HCT116 (cell line): ENCODE measurements at regions not wholly inside any gene's neighbourhood (a gene's known extent, or its start where the extent isn't known, plus 50 kb on each side); places are given as distances from the start of the nearest gene placed in this dataset.

Source experiments
- ATAC-seq: fragments of 200-7000 bp; cut with Tn5 transposase; 2 replicates; pipeline ENCODE4 v1.9.1; 2020; ENCODE audit warnings: mild to moderate bottlenecking, moderate library complexity
- BruUV-seq: library from RNA; stranded (reverse); fragments of 400-500 nt; replicated peaks from 2 replicates; lab custom pipeline; 2021; lab: Mats Ljungman, UMichigan
- CTCF ChIA-PET: fragments of 300-600 bp; sonication (Branson Sonifier 250); formaldehyde crosslinking; loops from one replicate; lab custom pipeline; 2021; ENCODE audit warnings: antibody characterized with exemption; lab: Charles Lee
- POLR2A ChIA-PET: fragments of 300-600, 350-600 bp; sonication (Branson Sonifier 250); formaldehyde crosslinking; loops from one replicate; lab custom pipeline; 2021; ENCODE audit warnings: antibody characterized with exemption; lab: Charles Lee
- RAD21 ChIA-PET, 2 experiments: fragments of 300-600 bp; sonication (Branson Sonifier 250); formaldehyde crosslinking; loops; one replicate each; lab custom pipeline; 2023; ENCODE audit warnings: low total read pairs in 2 of 2; ENCODE audit not compliant: uncharacterized antibody in 2 of 2, unreplicated experiment in 2 of 2, low non-redundant PET in 1 of 2; lab: Charles Lee
- DNase-seq: peaks from one replicate; pipeline ENCODE4 v3.0.0-alpha.2; 2010; ENCODE audit warnings: low read depth, low spot score
- H2AFZ ChIP-seq: fragments of 200-600 bp; shearing (Covaris generic), sonication (generic); 2 replicates; pipeline ENCODE4 v1.6.1; 2017; ENCODE audit warnings: low read depth, mixed run types, mixed read lengths, antibody characterized with exemption, low read length; ENCODE audit not compliant: poor library complexity, severe bottlenecking
- H3K27ac ChIP-seq: 2 replicates; pipeline ENCODE4 v1.5.1; 2012; ENCODE audit warnings: low read depth, low read length
- H3K27me3 ChIP-seq: fragments of 200-600 bp; sonication (generic); 2 replicates; pipeline ENCODE4 v1.6.1; 2016; ENCODE audit warnings: mixed run types, low read length, mixed read lengths; ENCODE audit not compliant: insufficient read depth
- H3K36me3 ChIP-seq, 2 experiments: fragments of 200-500 bp in 1 of 2; fragments of 200-600 bp in 1 of 2; sonication (Bioruptor generic) in 1 of 2; sonication (generic) in 1 of 2; 2 replicates each; pipeline versions ENCODE4 v1.5.1 to v1.6.1; 2014 to 2016; ENCODE audit warnings: low read length in 2 of 2, inconsistent platforms in 1 of 2, mixed read lengths in 1 of 2, mixed run types in 1 of 2; ENCODE audit not compliant: insufficient read depth in 2 of 2, control insufficient read depth in 1 of 2
- H3K4me1 ChIP-seq, 2 experiments: fragments of 200-600 bp in 1 of 2; sonication (generic) in 1 of 2; 2 replicates each; pipeline versions ENCODE4 v1.5.1 to v1.6.1; 2012 to 2017; ENCODE audit warnings: low read length in 2 of 2, inconsistent platforms in 1 of 2, mild to moderate bottlenecking in 1 of 2, mixed read lengths in 1 of 2, mixed run types in 1 of 2, moderate library complexity in 1 of 2; ENCODE audit not compliant: insufficient read depth in 2 of 2, control insufficient read depth in 1 of 2
- H3K4me2 ChIP-seq: fragments of 200-600 bp; sonication (generic); 2 replicates; pipeline ENCODE4 v1.6.1; 2017; ENCODE audit warnings: mixed run types, low read length, mixed read lengths
- H3K4me3 ChIP-seq, 2 experiments: fragments of 200-600 bp in 1 of 2; sonication (generic) in 1 of 2; replicated peaks in 1 of 2; 2 replicates each; pipeline ENCODE4 v1.5.1; 2011 to 2016; ENCODE audit warnings: low read length in 2 of 2, control low read depth in 1 of 2, low read depth in 1 of 2, mild to moderate bottlenecking in 1 of 2, mixed read lengths in 1 of 2, mixed run types in 1 of 2
- H3K79me2 ChIP-seq: fragments of 200-600 bp; sonication (generic); 2 replicates; pipeline ENCODE4 v1.6.1; 2017; ENCODE audit warnings: mild to moderate bottlenecking, mixed run types, low read length, moderate library complexity, mixed read lengths; ENCODE audit not compliant: insufficient read depth
- H3K9ac ChIP-seq: fragments of 200-600 bp; sonication (generic); 2 replicates; pipeline ENCODE4 v1.6.1; 2016; ENCODE audit warnings: low read length, mixed read lengths
- H3K9me2 ChIP-seq: fragments of 200-600 bp; sonication (generic), shearing (Covaris generic); 2 replicates; pipeline ENCODE4 v1.6.1; 2017; ENCODE audit warnings: mixed run types, mild to moderate bottlenecking, moderate library complexity; ENCODE audit not compliant: insufficient read depth
- H3K9me3 ChIP-seq, 2 experiments: fragments of 200-500 bp in 1 of 2; fragments of 200-600 bp in 1 of 2; sonication (Bioruptor generic) in 1 of 2; sonication (generic) in 1 of 2; 2 replicates each; pipeline ENCODE4 v1.6.1; 2014 to 2017; ENCODE audit warnings: low read length in 2 of 2, mixed read lengths in 2 of 2, inconsistent platforms in 1 of 2, low read depth in 1 of 2, mild to moderate bottlenecking in 1 of 2, mixed run types in 1 of 2, moderate library complexity in 1 of 2; ENCODE audit not compliant: control insufficient read depth in 1 of 2, insufficient read depth in 1 of 2
- H4K20me1 ChIP-seq: fragments of 200-600 bp; sonication (generic), shearing (Covaris generic); 2 replicates; pipeline ENCODE4 v1.6.1; 2017; ENCODE audit warnings: mixed run types, mild to moderate bottlenecking, moderate library complexity; ENCODE audit not compliant: insufficient read depth
- CBX3 ChIP-seq: IDR thresholded peaks from 2 replicates; pipeline ENCODE4 v1.6.1; 2012; ENCODE audit warnings: low read depth
- CEBPB ChIP-seq: IDR thresholded peaks from 2 replicates; pipeline ENCODE4 v1.6.1; 2012; ENCODE audit warnings: low read depth
- CTCF ChIP-seq, 3 experiments: fragments of 200-600 bp in 1 of 3; sonication (generic) in 1 of 3; IDR thresholded peaks in 2 of 3; conservative IDR thresholded peaks in 1 of 3; 2 replicates each; pipeline ENCODE4 v1.5.1; 2012 to 2017; ENCODE audit warnings: low read depth in 2 of 3, low read length in 2 of 3, antibody characterized with exemption in 1 of 3, borderline replicate concordance in 1 of 3, control low read depth in 1 of 3, mild to moderate bottlenecking in 1 of 3, mixed read lengths in 1 of 3, mixed run types in 1 of 3, moderate library complexity in 1 of 3; ENCODE audit not compliant: insufficient read depth in 1 of 3
- EGR1 ChIP-seq: IDR thresholded peaks from 2 replicates; pipeline ENCODE4 v1.6.1; 2012; ENCODE audit warnings: low read depth
- ELF1 ChIP-seq: IDR thresholded peaks from 2 replicates; pipeline ENCODE4 v1.6.1; 2012; ENCODE audit warnings: low read depth, borderline replicate concordance
- EZH2 ChIP-seq: fragments of 200-600 bp; sonication (generic); IDR thresholded peaks from 2 replicates; pipeline ENCODE4 v1.6.1; 2017; ENCODE audit warnings: antibody characterized with exemption, mixed run types
- EZH2phosphoT487 ChIP-seq: fragments of 200-600 bp; IDR thresholded peaks from 2 replicates; pipeline ENCODE4 v1.6.1; 2018; ENCODE audit warnings: antibody characterized with exemption, borderline replicate concordance
- JUND ChIP-seq: IDR thresholded peaks from 2 replicates; pipeline ENCODE4 v1.6.1; 2012
- MAX ChIP-seq: IDR thresholded peaks from 2 replicates; pipeline ENCODE4 v1.6.1; 2012
- POLR2AphosphoS5 ChIP-seq: IDR thresholded peaks from 2 replicates; pipeline ENCODE4 v1.6.1; 2011; ENCODE audit warnings: mild to moderate bottlenecking, low read depth, low read length, moderate library complexity
- SIN3A ChIP-seq: IDR thresholded peaks from 2 replicates; pipeline ENCODE4 v1.6.1; 2012; ENCODE audit warnings: low read depth
- SP1 ChIP-seq: IDR thresholded peaks from 2 replicates; pipeline ENCODE4 v1.6.1; 2012; ENCODE audit warnings: low read depth
- TCF7L2 ChIP-seq: IDR thresholded peaks from 2 replicates; pipeline ENCODE4 v1.7.0; 2011; ENCODE audit warnings: borderline replicate concordance, inconsistent platforms; ENCODE audit not compliant: insufficient read depth, insufficient read length; ENCODE audit errors: extremely low read depth
- YY1 ChIP-seq: IDR thresholded peaks from 2 replicates; pipeline ENCODE4 v1.6.1; 2011; ENCODE audit warnings: low read length, low read depth, moderate library complexity, mild to moderate bottlenecking; ENCODE audit not compliant: insufficient replicate concordance; ENCODE audit errors: extremely low read depth
- ZBTB33 ChIP-seq: IDR thresholded peaks from 2 replicates; pipeline ENCODE4 v1.6.1; 2011; ENCODE audit warnings: mild to moderate bottlenecking, low read length, moderate library complexity; ENCODE audit not compliant: insufficient replicate concordance; ENCODE audit errors: extremely low read depth
- ZFX ChIP-seq: fragments of 450-650 bp; IDR thresholded peaks from 2 replicates; pipeline ENCODE4 v1.6.1; 2017
- ZNF274 ChIP-seq: fragments of 200-500 bp; sonication (Bioruptor generic); IDR thresholded peaks from 2 replicates; pipeline ENCODE4 v1.6.1; 2014; ENCODE audit warnings: mild to moderate bottlenecking, low read depth, low read length, inconsistent platforms
- intact Hi-C: fragments of 100-400 bp; cut with micrococcal nuclease; formaldehyde crosslinking; loops from 2 replicates; pipeline ENCODE4 v1.10.0; 2022

- ChIA-PET RAD21 (no interaction called here), CTCF (no interaction called here), POLR2A (no interaction called here)
- H3K9me2 ChIP-seq, result no peaks in the 10 kb centered on the region
- H3K27me3 ChIP-seq, result no peaks in the 10 kb centered on the region
- no peak overlapping the region for H3K4me2 ChIP-seq
- H4K20me1 ChIP-seq, result no peaks in the 10 kb centered on the region
- no peak overlapping the region for H3K27ac ChIP-seq
- DNase-seq, result no peak
- no peaks in the 10 kb centered on the region for H3K36me3 ChIP-seq
- no peak overlapping the region for H3K4me3 ChIP-seq
- H3K4me1 ChIP-seq, result no peaks in the 10 kb centered on the region
- TF ChIP-seq CBX3 (no peak), ZNF274 (no peak), POLR2AphosphoS5 (no peak), SIN3A (no peak), CTCF (IDR thresholded peaks at IDR 0.05 in 2 of 3, conservative IDR thresholded peaks at IDR 0.05 in 1 of 3; ENCODE audit: borderline replicate concordance in 1 of 3, insufficient read depth in 1 of 3, low read depth in 2 of 3, low read length in 2 of 3) (no peak), CEBPB (no peak), TCF7L2 (no peak), ELF1 (no peak), ZFX (no peak)
- TF ChIP-seq, all 23 proteins: peak for 0
- no peak overlapping the region for H3K9ac ChIP-seq
- no peaks in the 10 kb centered on the region for H3K79me2 ChIP-seq
- BruUV-seq, result no TSS peak
- H3K9me3 ChIP-seq, result no peaks in the 10 kb centered on the region
- intact Hi-C loops, result no loop called here
- ATAC-seq, result no peak
- H2AFZ ChIP-seq, result no peak overlapping the region
These were observed 243.7 kb upstream of the SNX7 start for GRCh38 chr1:98417820-98418219.

- no peak for ATAC-seq
- intact Hi-C loops, result no loop called here
- Histone ChIP-seq H4K20me1 (no peaks in the 10 kb centered on the region), H3K36me3 (no peaks in the 10 kb centered on the region), H3K9ac (no peak overlapping the region), H2AFZ (no peak overlapping the region), H3K27ac (no peak overlapping the region), H3K27me3 (no peaks in the 10 kb centered on the region), H3K9me3 (no peaks in the 10 kb centered on the region), H3K4me2 (no peak overlapping the region), H3K4me1 (no peaks in the 10 kb centered on the region), H3K79me2 (no peaks in the 10 kb centered on the region), H3K9me2 (no peaks in the 10 kb centered on the region), H3K4me3 (no peak overlapping the region)
- ChIA-PET RAD21 (no interaction called here), CTCF (no interaction called here), POLR2A (no interaction called here)
- no peak for DNase-seq
- BruUV-seq, result no TSS peak
- TF ChIP-seq YY1 (no peak), ELF1 (no peak), EZH2 (no peak), EGR1 (no peak), ZBTB33 (no peak), JUND (no peak), MAX (no peak), POLR2AphosphoS5 (no peak), CBX3 (no peak), SP1 (no peak), SIN3A (no peak), EZH2phosphoT487 (no peak), ZFX (no peak)
These were observed 251.4 kb upstream of the SNX7 start for GRCh38 chr1:98410082-98410481.
